ENCODE measurements at regions not wholly inside any gene's neighbourhood (a gene's known extent, or its start where the extent isn't known, plus 50 kb on each side); places are given as distances from the start of the nearest gene placed in this dataset.

- FAIRE-seq (no peak), DNase-seq (ENCODE audit: insufficient read length, low spot score) (no peak)
- TF ChIP-seq, protein P1, sequence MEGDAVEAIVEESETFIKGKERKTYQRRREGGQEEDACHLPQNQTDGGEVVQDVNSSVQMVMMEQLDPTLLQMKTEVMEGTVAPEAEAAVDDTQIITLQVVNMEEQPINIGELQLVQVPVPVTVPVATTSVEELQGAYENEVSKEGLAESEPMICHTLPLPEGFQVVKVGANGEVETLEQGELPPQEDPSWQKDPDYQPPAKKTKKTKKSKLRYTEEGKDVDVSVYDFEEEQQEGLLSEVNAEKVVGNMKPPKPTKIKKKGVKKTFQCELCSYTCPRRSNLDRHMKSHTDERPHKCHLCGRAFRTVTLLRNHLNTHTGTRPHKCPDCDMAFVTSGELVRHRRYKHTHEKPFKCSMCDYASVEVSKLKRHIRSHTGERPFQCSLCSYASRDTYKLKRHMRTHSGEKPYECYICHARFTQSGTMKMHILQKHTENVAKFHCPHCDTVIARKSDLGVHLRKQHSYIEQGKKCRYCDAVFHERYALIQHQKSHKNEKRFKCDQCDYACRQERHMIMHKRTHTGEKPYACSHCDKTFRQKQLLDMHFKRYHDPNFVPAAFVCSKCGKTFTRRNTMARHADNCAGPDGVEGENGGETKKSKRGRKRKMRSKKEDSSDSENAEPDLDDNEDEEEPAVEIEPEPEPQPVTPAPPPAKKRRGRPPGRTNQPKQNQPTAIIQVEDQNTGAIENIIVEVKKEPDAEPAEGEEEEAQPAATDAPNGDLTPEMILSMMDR (IDR thresholded peaks at IDR 0.05; ENCODE audit: insufficient read depth, missing control alignments) = no peak
Observed at GRCh38 chr7:25831062-25831691, 320.8 kb upstream of the NFE2L3 start.

GRCh38 chr7:25831831-25832411 is 320.1 kb upstream of the NFE2L3 start:
- DNase-seq (ENCODE audit: insufficient read length, low spot score) (no peak), FAIRE-seq (no peak)

GRCh38 chr7:25832456-25832855 is 319.5 kb upstream of the NFE2L3 start:
- TF ChIP-seq, protein P1 (IDR thresholded peaks at IDR 0.05; ENCODE audit: insufficient read depth, missing control alignments) = no peak
- FAIRE-seq (no peak), DNase-seq (ENCODE audit: insufficient read length, low spot score) (no peak)

More at GRCh38 chr7:25831831-25832411, 320.1 kb upstream of the NFE2L3 start:
- TF ChIP-seq, protein P1 (IDR thresholded peaks at IDR 0.05; ENCODE audit: insufficient read depth, missing control alignments) = no peak

- TF ChIP-seq, protein P1 (IDR thresholded peaks at IDR 0.05; ENCODE audit: insufficient read depth, missing control alignments) = no peak
- DNase-seq (ENCODE audit: insufficient read length, low spot score) (no peak), FAIRE-seq (no peak)
Observed at GRCh38 chr7:25832929-25833328, 319.1 kb upstream of the NFE2L3 start.

GRCh38 chr7:25834050-25834449 is 317.9 kb upstream of the NFE2L3 start:
- TF ChIP-seq, protein P1 (IDR thresholded peaks at IDR 0.05; ENCODE audit: insufficient read depth, missing control alignments) = no peak
- DNase-seq (ENCODE audit: insufficient read length, low spot score) (no peak), FAIRE-seq (no peak)

DNA sequence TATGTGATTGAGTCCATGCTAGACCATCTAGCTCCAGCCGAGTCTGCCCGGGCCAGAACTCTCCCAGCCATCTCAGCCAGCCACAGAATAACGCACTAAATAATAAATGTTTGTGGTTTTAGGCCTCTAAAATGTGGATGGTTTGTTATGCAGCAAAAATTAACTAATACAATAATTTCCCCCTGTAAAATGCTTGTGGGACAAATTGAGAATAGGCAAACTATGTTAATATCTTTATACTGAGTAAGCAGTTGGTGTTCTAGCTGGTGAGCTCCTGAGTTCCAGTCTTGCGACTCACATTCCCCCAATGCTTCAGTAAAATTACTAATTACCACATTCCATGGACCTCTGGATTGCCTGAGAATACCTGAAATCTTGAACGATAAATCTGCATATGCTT is 316.8 kb upstream of the NFE2L3 start:
- no peak for DNase-seq (ENCODE audit: insufficient read length, low spot score)
- FAIRE-seq = no peak

More for the DNA sequence above, 316.8 kb upstream of the NFE2L3 start:
- TF ChIP-seq, protein P1 (IDR thresholded peaks at IDR 0.05; ENCODE audit: insufficient read depth, missing control alignments) = no peak

Measured in D721Med (cell line).